B cell (primary cell): ENCODE measurements at regions not wholly inside any gene's neighbourhood (a gene's known extent, or its start where the extent isn't known, plus 50 kb on each side); places are given as distances from the start of the nearest gene placed in this dataset.

ENCODE experiments used
- EZH2 ChIP-seq: IDR thresholded peaks from 2 replicates; pipeline ENCODE4 v1.6.1; 2012; ENCODE audit warnings: borderline replicate concordance, low read depth, mild to moderate bottlenecking, moderate library complexity, low read length; ENCODE audit not compliant: insufficient read depth, poor library complexity, severe bottlenecking
- TF ChIP-seq, protein P1 (sequence below): fragments of 200-600 bp; IDR thresholded peaks from one replicate; pipeline ENCODE4 v1.8.0; 2022; ENCODE audit warnings: antibody characterized with exemption, mild to moderate bottlenecking

DNA sequence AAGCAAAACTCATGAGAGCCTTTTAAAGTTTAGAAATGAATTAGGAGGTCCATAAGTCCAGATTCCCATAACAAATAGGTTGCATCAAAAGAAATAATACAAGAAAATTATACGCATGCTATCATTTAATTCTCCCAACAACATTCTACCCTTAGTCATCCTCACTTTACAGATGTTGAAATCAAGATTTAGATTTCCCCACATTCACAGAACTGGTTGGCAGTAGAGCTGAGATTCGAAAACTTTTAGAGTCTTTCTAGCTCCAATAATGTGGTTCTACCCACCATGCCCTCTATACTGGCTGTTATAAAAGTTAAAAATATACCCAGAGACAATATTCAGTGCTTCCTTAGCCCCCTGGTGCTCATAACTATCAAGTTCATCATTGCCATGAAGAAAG lies 56.6 kb upstream of the METAP2 start:
- TF ChIP-seq, protein P1, sequence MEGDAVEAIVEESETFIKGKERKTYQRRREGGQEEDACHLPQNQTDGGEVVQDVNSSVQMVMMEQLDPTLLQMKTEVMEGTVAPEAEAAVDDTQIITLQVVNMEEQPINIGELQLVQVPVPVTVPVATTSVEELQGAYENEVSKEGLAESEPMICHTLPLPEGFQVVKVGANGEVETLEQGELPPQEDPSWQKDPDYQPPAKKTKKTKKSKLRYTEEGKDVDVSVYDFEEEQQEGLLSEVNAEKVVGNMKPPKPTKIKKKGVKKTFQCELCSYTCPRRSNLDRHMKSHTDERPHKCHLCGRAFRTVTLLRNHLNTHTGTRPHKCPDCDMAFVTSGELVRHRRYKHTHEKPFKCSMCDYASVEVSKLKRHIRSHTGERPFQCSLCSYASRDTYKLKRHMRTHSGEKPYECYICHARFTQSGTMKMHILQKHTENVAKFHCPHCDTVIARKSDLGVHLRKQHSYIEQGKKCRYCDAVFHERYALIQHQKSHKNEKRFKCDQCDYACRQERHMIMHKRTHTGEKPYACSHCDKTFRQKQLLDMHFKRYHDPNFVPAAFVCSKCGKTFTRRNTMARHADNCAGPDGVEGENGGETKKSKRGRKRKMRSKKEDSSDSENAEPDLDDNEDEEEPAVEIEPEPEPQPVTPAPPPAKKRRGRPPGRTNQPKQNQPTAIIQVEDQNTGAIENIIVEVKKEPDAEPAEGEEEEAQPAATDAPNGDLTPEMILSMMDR = no peak
- TF ChIP-seq EZH2 = no peak
